Lung (tissue), 11 donors: ENCODE measurements at regions not wholly inside any gene's neighbourhood (a gene's known extent, or its start where the extent isn't known, plus 50 kb on each side); places are given as distances from the start of the nearest gene placed in this dataset.
"Not testable (repeated sequence)": the region's sequence is repeated elsewhere in the genome, so short reads cannot be mapped to it uniquely, and the experiment has no call there.

Experiments
- ATAC-seq: fragments of 200-7000 bp; cut with Tn5 transposase; one replicate; pipeline ENCODE4 v1.9.1; 2020; ENCODE audit warnings: moderate number of reproducible peaks; ENCODE audit not compliant: insufficient read depth, low FRiP score
- DNase-seq, 3 donors: peaks; one replicate each; pipeline ENCODE4 v3.0.0-alpha.2; 2013 to 2017
- H3K27ac ChIP-seq, 2 donors: one replicate each; pipeline ENCODE4 v1.5.1; 2013; ENCODE audit warnings: mild to moderate bottlenecking in 2 of 2, moderate library complexity in 2 of 2, control low read depth in 1 of 2, inconsistent platforms in 1 of 2, low read depth in 1 of 2, low read length in 1 of 2
- H3K27me3 ChIP-seq, 3 donors: one replicate each; pipeline ENCODE4 v1.5.1; 2013; ENCODE audit warnings: low read length in 2 of 3; ENCODE audit not compliant: control insufficient read depth in 3 of 3, insufficient read depth in 3 of 3
- H3K36me3 ChIP-seq, 4 donors: one replicate each; pipeline ENCODE4 v1.5.1; 2013; ENCODE audit warnings: low read length in 4 of 4, mild to moderate bottlenecking in 1 of 4, moderate library complexity in 1 of 4; ENCODE audit not compliant: control insufficient read depth in 4 of 4, insufficient read depth in 4 of 4
- H3K4me1 ChIP-seq, 5 donors: one replicate each; pipeline ENCODE4 v1.5.1; 2013; ENCODE audit warnings: low read length in 5 of 5, mild to moderate bottlenecking in 2 of 5, moderate library complexity in 1 of 5; ENCODE audit not compliant: control insufficient read depth in 5 of 5, insufficient read depth in 5 of 5
- H3K4me3 ChIP-seq: one replicate; pipeline ENCODE4 v1.5.1; 2013; ENCODE audit warnings: mild to moderate bottlenecking, control low read depth, moderate library complexity
- H3K9ac ChIP-seq, 2 donors: one replicate each; pipeline ENCODE4 v1.5.1; 2013; ENCODE audit warnings: low read length in 2 of 2, control low read depth in 1 of 2; ENCODE audit not compliant: insufficient read depth in 1 of 2
- H3K9me3 ChIP-seq, 4 donors: one replicate each; pipeline ENCODE4 v1.5.1; 2013; ENCODE audit warnings: low read length in 3 of 4, mild to moderate bottlenecking in 1 of 4, moderate library complexity in 1 of 4; ENCODE audit not compliant: control insufficient read depth in 4 of 4, insufficient read depth in 3 of 4
- CTCF ChIP-seq: IDR thresholded peaks from 2 replicates; pipeline ENCODE4 v1.5.1; 2012; ENCODE audit warnings: mild to moderate bottlenecking; ENCODE audit errors: control extremely low read depth, extremely low read depth
- WGBS, 2 donors: extraction: QIAGEN DNeasy Blood & Tissue Kit; methylation state at CpG; one replicate each; pipeline ENCODE4 v1.1.7; 2013; 5-methylcytosine and 5-hydroxymethylcytosine counted together
- donor health status: control.
- donor health status: control.
- donor health status: Bipolar disorder and iron deficiency.
- donor health status: healthy.
- donor health status: DM: yes; HTN: yes; CAD: no.

- WGBS, 2 donors, result 75 to 76% methylated on average over 8 of the region's 8 CpGs
- TF ChIP-seq CTCF, result no peak
Measured at GRCh38 chr2:194842871-194843270, 814.2 kb upstream of the SLC39A10 start.

GRCh38 chr2:194834371-194834770, 822.7 kb upstream of the SLC39A10 start:
- ATAC-seq, H3K9me3 ChIP-seq, DNase-seq, H3K36me3 ChIP-seq, H3K4me3 ChIP-seq, H3K27me3 ChIP-seq, H3K9ac ChIP-seq, H3K4me1 ChIP-seq, H3K27ac ChIP-seq: not testable (repeated sequence)
- WGBS, 2 donors, result 91 to 94% methylated on average over 1 to 2 of the region's 2 CpGs

More at GRCh38 chr2:194842871-194843270, 814.2 kb upstream of the SLC39A10 start:
- DNase-seq (no peak), ATAC-seq (no peak)
- peaks cover 0 to 5% (median 2%) of the 10 kb centered on the region in 4 donors for H3K9me3 ChIP-seq
- H3K27me3 ChIP-seq, result no peaks in the 10 kb centered on the region
- H3K9ac ChIP-seq, result no peak overlapping the region
- H3K4me3 ChIP-seq, result no peak overlapping the region
- no peaks in the 10 kb centered on the region for H3K36me3 ChIP-seq
- no peaks in the 10 kb centered on the region for H3K4me1 ChIP-seq
- H3K27ac ChIP-seq, result no peak overlapping the region

- no peak for ATAC-seq
- Histone ChIP-seq H3K4me1 (no peaks in the 10 kb centered on the region), H3K27me3 (no peaks in the 10 kb centered on the region), H3K27ac (no peak overlapping the region), H3K9me3 (no peaks in the 10 kb centered on the region), H3K9ac (no peak overlapping the region), H3K4me3 (no peak overlapping the region), H3K36me3 (no peaks in the 10 kb centered on the region)
- TF ChIP-seq CTCF, result no peak
- DNase-seq, result no peak
Measured at GRCh38 chr2:194826241-194826640, 830.8 kb upstream of the SLC39A10 start.

GRCh38 chr2:194824450-194824849, 832.6 kb upstream of the SLC39A10 start:
- no peak for ATAC-seq
- H3K36me3 ChIP-seq, result no peaks in the 10 kb centered on the region
- H3K4me1 ChIP-seq, result no peaks in the 10 kb centered on the region
- no peak overlapping the region for H3K9ac ChIP-seq
- no peaks in the 10 kb centered on the region for H3K27me3 ChIP-seq
- DNase-seq, result no peak
- WGBS, 2 donors, result 73 to 90% methylated on average over 2 of the region's 2 CpGs
- H3K9me3 ChIP-seq, result no peaks in the 10 kb centered on the region
- no peak overlapping the region for H3K27ac ChIP-seq
- no peak for TF ChIP-seq CTCF
- no peak overlapping the region for H3K4me3 ChIP-seq
